ENCODE measurements at regions not wholly inside any gene's neighbourhood (a gene's known extent, or its start where the extent isn't known, plus 50 kb on each side); places are given as distances from the start of the nearest gene placed in this dataset.

- no peak for TF ChIP-seq POLR2A (IDR thresholded peaks at IDR 0.05)
- TF ChIP-seq EP300 (IDR thresholded peaks at IDR 0.05): no peak
Measured at GRCh38 chrX:122856205-122856604, 327.9 kb upstream of the GRIA3 start.
